SJSA1 (cell line): ENCODE measurements at regions not wholly inside any gene's neighbourhood (a gene's known extent, or its start where the extent isn't known, plus 50 kb on each side); places are given as distances from the start of the nearest gene placed in this dataset.
A peak's percentile ranks its signal among the peaks of the same experiment; 100 is the strongest.

Experiments used
- DNase-seq, 2 experiments: peaks; one replicate each; pipeline ENCODE4 v3.0.0-alpha.2; 2015 to 2020; ENCODE audit warnings: low spot score in 2 of 2, low read depth in 1 of 2
- H3K27ac ChIP-seq: fragments of 250-450 bp; sonication (Bioruptor Pico); 2 replicates; pipeline ENCODE4 v1.5.1; 2020; ENCODE audit warnings: mild to moderate bottlenecking, moderate library complexity
- H3K27me3 ChIP-seq: fragments of 250-450 bp; sonication (Bioruptor Pico); replicated peaks from 2 replicates; pipeline ENCODE4 v1.5.1; 2020; ENCODE audit warnings: mild to moderate bottlenecking, moderate library complexity
- H3K36me3 ChIP-seq: fragments of 250-450 bp; sonication (Bioruptor Pico); 2 replicates; pipeline ENCODE4 v1.5.1; 2020; ENCODE audit warnings: mild to moderate bottlenecking
- H3K4me1 ChIP-seq: fragments of 250-450 bp; sonication (Bioruptor Pico); replicated peaks from 2 replicates; pipeline ENCODE4 v1.6.1; 2021; ENCODE audit warnings: mild to moderate bottlenecking
- H3K4me3 ChIP-seq: fragments of 250-450 bp; sonication (Bioruptor Pico); 2 replicates; pipeline ENCODE4 v1.5.1; 2020; ENCODE audit warnings: mild to moderate bottlenecking
- H3K9me3 ChIP-seq: fragments of 250-450 bp; sonication (Bioruptor Pico); replicated peaks from 2 replicates; pipeline ENCODE4 v1.5.1; 2020; ENCODE audit warnings: mild to moderate bottlenecking

GRCh38 chr7:145088111-145088745 is 252.4 kb upstream of the TPK1 start:
- no peak for DNase-seq

GRCh38 chr7:145082366-145083161 is 246.7 kb upstream of the TPK1 start:
- Histone ChIP-seq H3K4me3 (no peak overlapping the region), H3K9me3 (peaks cover 3% of the 10 kb centered on the region; the same call in 1 of the 2 replicates), H3K27me3 (no peaks in the 10 kb centered on the region), H3K27ac (no peak overlapping the region), H3K4me1 (no peaks in the 10 kb centered on the region), H3K36me3 (no peaks in the 10 kb centered on the region)
- no peak for DNase-seq

More at GRCh38 chr7:145088111-145088745, 252.4 kb upstream of the TPK1 start:
- Histone ChIP-seq H3K4me3 (no peak overlapping the region), H3K27ac (no peak overlapping the region), H3K36me3 (no peaks in the 10 kb centered on the region), H3K9me3 (no peaks in the 10 kb centered on the region; the same call in 1 of the 2 replicates), H3K27me3 (no peaks in the 10 kb centered on the region), H3K4me1 (no peaks in the 10 kb centered on the region)

DNA sequence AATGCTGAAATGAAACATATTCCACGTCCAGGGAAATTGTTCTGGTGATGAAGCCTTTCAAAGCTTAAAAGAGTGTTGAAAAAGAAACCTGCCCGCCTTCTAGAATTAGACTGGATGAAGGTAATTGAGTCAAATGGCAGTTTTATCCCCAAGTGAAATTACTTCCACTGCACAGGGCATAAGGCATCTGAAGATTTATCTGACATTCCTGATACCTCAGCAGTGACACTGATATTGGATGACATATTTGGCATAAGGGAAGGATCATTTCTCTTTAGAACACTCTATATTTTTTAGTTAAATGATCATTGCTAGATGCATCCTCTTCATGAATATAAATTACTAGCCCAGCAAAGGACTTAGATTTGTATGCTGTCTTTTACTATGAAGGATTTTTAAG is 229.6 kb upstream of the TPK1 start:
- Histone ChIP-seq H3K27me3 (no peaks in the 10 kb centered on the region), H3K36me3 (no peaks in the 10 kb centered on the region), H3K27ac (no peak overlapping the region), H3K4me1 (no peaks in the 10 kb centered on the region), H3K9me3 (no peaks in the 10 kb centered on the region), H3K4me3 (no peak overlapping the region)
- no peak for DNase-seq

- no peak overlapping the region for H3K4me3 ChIP-seq
- no peaks in the 10 kb centered on the region for H3K36me3 ChIP-seq
- no peaks in the 10 kb centered on the region for H3K27me3 ChIP-seq
- no peaks in the 10 kb centered on the region for H3K9me3 ChIP-seq
- no peaks in the 10 kb centered on the region for H3K4me1 ChIP-seq
- H3K27ac ChIP-seq: no peak overlapping the region
- no peak for DNase-seq
These were observed 228.3 kb upstream of the TPK1 start for GRCh38 chr7:145064114-145064513.

DNA sequence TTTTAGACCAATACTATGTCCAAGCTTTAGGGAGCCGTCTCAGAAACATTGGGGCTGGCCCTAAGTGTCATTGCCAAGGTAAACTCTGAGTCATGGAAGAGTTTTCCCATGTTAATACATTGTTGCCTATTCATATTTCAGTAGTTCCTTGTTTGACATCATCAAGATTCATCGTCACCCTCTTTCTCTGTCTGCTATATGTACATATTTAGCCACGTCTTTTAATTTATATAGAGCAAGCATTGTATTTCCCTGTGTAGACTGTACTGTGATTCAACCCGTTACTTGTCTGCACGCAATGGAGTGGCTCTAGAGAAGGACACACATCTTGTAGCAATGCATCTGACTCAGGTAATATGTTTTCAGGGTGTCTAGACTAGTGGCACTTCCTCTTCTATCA is 217.9 kb upstream of the TPK1 start:
- H3K27me3 ChIP-seq: no peaks in the 10 kb centered on the region
- no peak overlapping the region for H3K27ac ChIP-seq
- no peak for DNase-seq
- 0 out of 2 replicates have a peak, but pooled peaks cover 11% of the 10 kb centered on the region for H3K9me3 ChIP-seq
- no peak overlapping the region for H3K4me3 ChIP-seq
- no peaks in the 10 kb centered on the region for H3K4me1 ChIP-seq
- no peaks in the 10 kb centered on the region for H3K36me3 ChIP-seq

DNA sequence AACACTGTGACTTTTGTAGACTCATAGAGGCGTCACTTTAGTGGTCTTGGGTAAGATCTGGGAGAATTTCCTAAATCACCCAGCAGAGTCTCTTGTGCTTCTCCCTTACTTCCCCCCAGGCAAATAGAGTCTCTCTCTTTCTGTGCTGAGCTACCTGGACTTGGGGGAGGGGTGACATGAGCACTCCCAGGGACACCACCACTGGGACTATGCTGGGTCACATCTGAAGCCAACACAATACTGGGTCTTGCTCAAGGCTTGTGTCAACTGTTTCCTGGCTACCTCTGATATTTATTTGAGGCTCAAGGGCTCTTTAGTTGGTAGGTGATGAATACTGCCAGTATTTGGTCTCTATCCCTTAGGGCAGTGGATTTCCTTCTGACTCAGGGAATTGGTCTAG is 214.6 kb upstream of the TPK1 start:
- peaks cover 9% of the 10 kb centered on the region; the same call in 1 of the 2 replicates for H3K9me3 ChIP-seq
- H3K27me3 ChIP-seq: no peaks in the 10 kb centered on the region
- H3K4me1 ChIP-seq: no peaks in the 10 kb centered on the region
- H3K4me3 ChIP-seq: no peak overlapping the region
- no peaks in the 10 kb centered on the region for H3K36me3 ChIP-seq
- no peak for DNase-seq
- no peak overlapping the region for H3K27ac ChIP-seq

GRCh38 chr7:145036604-145037405 is 201.0 kb upstream of the TPK1 start:
- no peaks in the 10 kb centered on the region for H3K36me3 ChIP-seq
- DNase-seq: peak in 1 of 2 experiments; percentile 11
- no peaks in the 10 kb centered on the region for H3K4me1 ChIP-seq
- no peak overlapping the region for H3K4me3 ChIP-seq
- H3K9me3 ChIP-seq: no peaks in the 10 kb centered on the region
- H3K27ac ChIP-seq: no peak overlapping the region
- H3K27me3 ChIP-seq: no peaks in the 10 kb centered on the region

DNA sequence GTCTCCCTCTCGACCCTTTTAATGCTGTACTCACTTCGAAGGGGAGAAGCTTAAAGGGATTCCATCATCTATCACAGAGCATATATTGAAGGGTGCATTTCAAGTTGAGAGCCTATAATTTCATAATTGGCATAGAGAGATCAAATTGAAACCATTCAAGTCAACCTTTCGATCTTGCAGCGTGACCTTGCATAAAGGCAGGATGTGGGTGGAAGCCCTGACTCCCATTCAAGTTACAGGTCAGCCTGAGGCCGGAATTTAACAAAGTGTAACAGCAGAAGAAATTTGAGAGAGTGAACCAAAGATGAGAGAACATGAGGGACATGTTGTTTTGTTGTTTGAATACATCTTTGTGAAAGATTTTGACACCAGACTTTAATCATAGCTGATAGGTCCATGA is 195.3 kb upstream of the TPK1 start:
- Histone ChIP-seq H3K9me3 (no peaks in the 10 kb centered on the region), H3K27me3 (no peaks in the 10 kb centered on the region), H3K4me1 (no peaks in the 10 kb centered on the region), H3K4me3 (no peak overlapping the region), H3K36me3 (no peaks in the 10 kb centered on the region), H3K27ac (no peak overlapping the region)
- no peak for DNase-seq

GRCh38 chr7:145030754-145031153 is 194.9 kb upstream of the TPK1 start:
- no peak overlapping the region for H3K4me3 ChIP-seq
- no peaks in the 10 kb centered on the region for H3K36me3 ChIP-seq
- H3K27me3 ChIP-seq: no peaks in the 10 kb centered on the region
- no peaks in the 10 kb centered on the region for H3K4me1 ChIP-seq
- H3K9me3 ChIP-seq: no peaks in the 10 kb centered on the region
- no peak overlapping the region for H3K27ac ChIP-seq
- DNase-seq: no peak

DNA sequence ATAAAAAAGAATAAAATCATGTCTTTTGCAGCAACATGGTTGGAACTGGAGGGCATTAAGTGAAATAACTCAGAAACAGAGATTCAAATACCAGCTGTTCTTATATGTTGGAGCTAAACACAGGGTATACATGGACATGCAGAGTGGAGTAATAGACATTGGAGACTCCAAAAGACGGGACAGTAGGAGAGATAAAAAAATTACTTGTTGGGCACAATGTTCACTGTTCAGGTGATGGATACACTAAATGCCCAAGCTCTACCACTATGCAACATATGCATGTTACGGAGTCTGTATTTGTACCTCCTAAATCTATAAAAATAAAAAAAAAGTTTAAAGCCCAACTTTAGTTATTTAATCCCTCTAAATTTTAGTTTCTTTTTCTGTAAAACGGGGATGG is 184.6 kb upstream of the TPK1 start:
- Histone ChIP-seq H3K36me3 (no peaks in the 10 kb centered on the region), H3K9me3 (no peaks in the 10 kb centered on the region), H3K27me3 (no peaks in the 10 kb centered on the region), H3K4me1 (no peaks in the 10 kb centered on the region), H3K4me3 (no peak overlapping the region), H3K27ac (no peak overlapping the region)
- DNase-seq: no peak

DNA sequence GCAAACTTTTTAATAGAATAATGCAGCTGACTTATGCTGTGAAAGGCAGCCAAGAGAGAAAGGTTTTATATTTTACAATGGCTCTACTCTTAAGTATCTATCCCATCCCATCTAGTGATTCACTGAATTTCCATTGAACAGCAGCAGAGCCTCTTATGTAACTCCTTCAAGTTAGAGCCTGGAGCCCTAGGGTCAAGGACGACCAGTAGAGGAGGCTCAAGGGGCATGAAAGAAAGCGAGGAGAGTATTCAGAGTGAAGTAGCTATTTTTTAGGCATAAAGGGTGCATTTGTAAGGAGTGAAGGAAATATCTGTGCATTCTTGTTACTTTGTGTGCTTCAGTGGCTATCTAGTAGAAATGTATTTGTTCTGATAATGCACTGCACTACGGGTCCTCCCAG is 180.2 kb upstream of the TPK1 start:
- H3K27ac ChIP-seq: no peak overlapping the region
- no peak overlapping the region for H3K4me3 ChIP-seq
- H3K9me3 ChIP-seq: peaks cover 4% of the 10 kb centered on the region; the same call in 1 of the 2 replicates
- DNase-seq: no peak
- H3K27me3 ChIP-seq: no peaks in the 10 kb centered on the region
- H3K4me1 ChIP-seq: no peaks in the 10 kb centered on the region
- no peaks in the 10 kb centered on the region for H3K36me3 ChIP-seq

GRCh38 chr7:145009876-145010275 is 174.0 kb upstream of the TPK1 start:
- Histone ChIP-seq H3K27me3 (no peaks in the 10 kb centered on the region), H3K27ac (no peak overlapping the region), H3K36me3 (no peaks in the 10 kb centered on the region), H3K4me3 (no peak overlapping the region), H3K9me3 (peaks cover 4% of the 10 kb centered on the region), H3K4me1 (no peaks in the 10 kb centered on the region)
- DNase-seq: no peak

GRCh38 chr7:145005601-145006000 is 169.7 kb upstream of the TPK1 start:
- Histone ChIP-seq H3K4me1 (no peaks in the 10 kb centered on the region), H3K36me3 (no peaks in the 10 kb centered on the region), H3K27me3 (no peaks in the 10 kb centered on the region), H3K27ac (no peak overlapping the region), H3K9me3 (no peaks in the 10 kb centered on the region; the same call in none of the 2 replicates), H3K4me3 (no peak overlapping the region)
- DNase-seq: no peak

DNA sequence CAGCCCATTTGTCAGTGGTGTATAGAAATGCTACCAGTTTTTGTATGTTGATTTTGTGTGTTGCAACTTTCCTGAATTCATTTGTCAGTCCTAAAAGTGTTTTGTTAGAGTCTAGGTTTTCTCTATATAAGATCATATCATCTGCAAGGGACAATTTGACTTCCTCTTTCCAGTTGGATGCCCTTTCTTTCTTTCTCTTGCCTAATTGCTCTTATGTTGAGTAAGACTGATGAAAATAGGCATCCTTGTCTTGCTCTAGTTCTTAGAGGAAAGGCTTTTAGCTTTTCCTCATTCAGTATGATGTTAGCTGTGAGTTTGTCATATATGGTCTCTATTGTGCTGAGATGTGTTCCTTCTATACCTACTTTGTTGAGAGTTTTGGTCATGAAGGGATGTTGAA is 161.7 kb upstream of the TPK1 start:
- no peaks in the 10 kb centered on the region for H3K27me3 ChIP-seq
- H3K9me3 ChIP-seq: no peaks in the 10 kb centered on the region; the same call in none of the 2 replicates
- no peaks in the 10 kb centered on the region for H3K4me1 ChIP-seq

More for the DNA sequence above, 161.7 kb upstream of the TPK1 start:
- DNase-seq: no peak
- no peaks in the 10 kb centered on the region for H3K36me3 ChIP-seq
- H3K27ac ChIP-seq: no peak overlapping the region
- H3K4me3 ChIP-seq: no peak overlapping the region
